ENCODE measurements at regions not wholly inside any gene's neighbourhood (a gene's known extent, or its start where the extent isn't known, plus 50 kb on each side); places are given as distances from the start of the nearest gene placed in this dataset.

DNA sequence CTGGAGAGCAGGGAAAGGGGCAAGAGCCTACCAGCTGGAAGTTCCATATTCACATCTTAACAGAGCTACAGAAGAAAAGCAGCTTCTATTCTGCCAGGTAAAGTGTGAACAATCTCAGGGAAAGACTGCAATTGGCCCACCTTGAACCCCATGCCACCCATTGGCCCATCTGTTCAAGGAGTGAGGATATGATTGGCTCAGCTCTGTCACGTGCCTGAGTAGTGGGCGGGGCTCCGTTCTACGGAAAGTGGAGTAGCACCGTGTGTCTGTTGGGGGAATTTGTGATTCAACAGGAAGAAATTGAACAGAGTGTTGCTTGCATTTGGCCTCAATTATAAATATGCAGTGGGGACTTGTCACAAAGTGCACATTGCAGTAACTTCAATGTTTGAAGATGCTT lies 81.8 kb downstream of the MINAR1 start:
- no peaks in the 10 kb centered on the region for H3K9me3 ChIP-seq (replicated peaks in 1 of 3)
- intact Hi-C loops (cut with DNase I), result no loop called here
- H3K36me3 ChIP-seq (replicated peaks in 1 of 2), result no peaks in the 10 kb centered on the region
- H3K27me3 ChIP-seq, result no peaks in the 10 kb centered on the region
- DNase-seq, result no peak
- H3K27ac ChIP-seq, result no peak overlapping the region
- 91 to 96% (median 94%) methylated on average over 5 of the region's 5 CpGs for WGBS, 4 donors
- no peaks in the 10 kb centered on the region for H3K4me1 ChIP-seq (replicated peaks in 1 of 2)
- TF ChIP-seq, protein P1, sequence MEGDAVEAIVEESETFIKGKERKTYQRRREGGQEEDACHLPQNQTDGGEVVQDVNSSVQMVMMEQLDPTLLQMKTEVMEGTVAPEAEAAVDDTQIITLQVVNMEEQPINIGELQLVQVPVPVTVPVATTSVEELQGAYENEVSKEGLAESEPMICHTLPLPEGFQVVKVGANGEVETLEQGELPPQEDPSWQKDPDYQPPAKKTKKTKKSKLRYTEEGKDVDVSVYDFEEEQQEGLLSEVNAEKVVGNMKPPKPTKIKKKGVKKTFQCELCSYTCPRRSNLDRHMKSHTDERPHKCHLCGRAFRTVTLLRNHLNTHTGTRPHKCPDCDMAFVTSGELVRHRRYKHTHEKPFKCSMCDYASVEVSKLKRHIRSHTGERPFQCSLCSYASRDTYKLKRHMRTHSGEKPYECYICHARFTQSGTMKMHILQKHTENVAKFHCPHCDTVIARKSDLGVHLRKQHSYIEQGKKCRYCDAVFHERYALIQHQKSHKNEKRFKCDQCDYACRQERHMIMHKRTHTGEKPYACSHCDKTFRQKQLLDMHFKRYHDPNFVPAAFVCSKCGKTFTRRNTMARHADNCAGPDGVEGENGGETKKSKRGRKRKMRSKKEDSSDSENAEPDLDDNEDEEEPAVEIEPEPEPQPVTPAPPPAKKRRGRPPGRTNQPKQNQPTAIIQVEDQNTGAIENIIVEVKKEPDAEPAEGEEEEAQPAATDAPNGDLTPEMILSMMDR (IDR thresholded peaks at IDR 0.05), result no peak
- no peak for TF ChIP-seq POLR2A (IDR thresholded peaks at IDR 0.05)
- H3K4me3 ChIP-seq, result no peak overlapping the region

DNA sequence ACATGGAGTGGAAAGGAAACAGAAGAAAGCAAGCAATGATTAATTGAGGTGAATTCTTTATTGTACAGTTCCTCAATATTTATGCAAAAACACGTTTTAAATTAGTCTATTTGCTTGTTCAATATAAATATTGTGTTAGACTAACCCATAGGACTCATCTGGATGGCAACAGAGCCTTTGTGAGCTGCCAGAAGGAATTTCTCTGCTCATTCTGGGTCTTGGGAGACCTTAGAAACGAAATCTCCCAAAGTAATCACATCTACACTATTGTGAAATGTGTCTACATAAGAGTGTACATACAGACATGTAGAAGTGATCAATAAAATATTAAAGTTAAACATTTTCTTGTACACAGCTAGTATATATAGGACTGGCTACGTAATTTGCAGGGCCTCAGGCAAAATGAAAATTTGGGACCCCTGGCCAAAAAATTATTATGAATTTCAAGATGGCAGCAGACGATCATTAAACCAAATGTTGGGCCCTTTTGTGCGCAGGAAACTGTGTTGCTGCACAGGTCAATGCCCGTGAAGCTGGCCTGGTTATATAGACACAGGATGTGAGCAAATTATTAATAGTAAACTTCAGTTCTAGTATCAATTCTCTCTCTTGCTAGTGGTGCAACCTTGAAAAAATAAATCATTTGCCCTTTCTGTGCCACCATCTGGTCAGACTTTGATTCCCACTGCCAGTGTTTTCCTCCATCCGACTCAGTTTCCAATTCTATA lies 83.3 kb downstream of the MINAR1 start:
- Histone ChIP-seq H3K4me1 (replicated peaks in 1 of 2) (no peaks in the 10 kb centered on the region), H3K4me3 (no peak overlapping the region), H3K27ac (no peak overlapping the region), H3K9me3 (replicated peaks in 1 of 3) (no peaks in the 10 kb centered on the region), H3K36me3 (replicated peaks in 1 of 2) (no peaks in the 10 kb centered on the region), H3K27me3 (no peaks in the 10 kb centered on the region)
- TF ChIP-seq, protein P1 (IDR thresholded peaks at IDR 0.05), result no peak
- WGBS, 4 donors, result 74 to 83% (median 81%) methylated on average over 7 of the region's 7 CpGs
- DNase-seq, result no peak
- intact Hi-C loops (cut with DNase I), result no loop called here

DNA sequence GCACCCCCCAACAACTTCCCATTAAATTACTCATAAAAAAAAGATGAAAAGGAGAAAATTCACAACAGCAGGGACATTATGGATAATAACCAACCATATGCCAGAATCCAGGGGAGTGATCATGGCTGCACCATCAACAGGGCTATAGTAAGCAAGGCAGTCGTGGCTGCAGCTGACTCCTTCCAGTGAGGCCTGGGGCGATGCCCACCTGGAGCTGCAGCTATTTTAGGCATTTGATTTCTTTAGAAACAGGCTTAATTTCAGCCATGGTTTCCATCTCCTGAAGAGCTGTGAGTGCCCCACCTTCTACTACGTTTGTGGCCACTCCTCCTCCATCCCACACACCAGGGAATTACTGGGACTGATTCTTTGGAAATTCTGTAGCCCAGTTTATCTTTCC lies 84.0 kb downstream of the MINAR1 start:
- H3K4me1 ChIP-seq (replicated peaks in 1 of 2), result peaks cover 0 to 3% of the 10 kb centered on the region in 2 donors
- no peak overlapping the region for H3K27ac ChIP-seq
- no peaks in the 10 kb centered on the region for H3K9me3 ChIP-seq (replicated peaks in 1 of 3)
- intact Hi-C loops (cut with DNase I), result no loop called here
- no peak for TF ChIP-seq POLR2A (IDR thresholded peaks at IDR 0.05)
- TF ChIP-seq, protein P1 (IDR thresholded peaks at IDR 0.05), result no peak
- no peaks in the 10 kb centered on the region for H3K27me3 ChIP-seq
- H3K36me3 ChIP-seq (replicated peaks in 1 of 2), result no peaks in the 10 kb centered on the region
- no peak overlapping the region for H3K4me3 ChIP-seq
- no peak for DNase-seq
- WGBS, 4 donors, result 65 to 86% (median 72%) methylated on average over 3 of the region's 3 CpGs

DNA sequence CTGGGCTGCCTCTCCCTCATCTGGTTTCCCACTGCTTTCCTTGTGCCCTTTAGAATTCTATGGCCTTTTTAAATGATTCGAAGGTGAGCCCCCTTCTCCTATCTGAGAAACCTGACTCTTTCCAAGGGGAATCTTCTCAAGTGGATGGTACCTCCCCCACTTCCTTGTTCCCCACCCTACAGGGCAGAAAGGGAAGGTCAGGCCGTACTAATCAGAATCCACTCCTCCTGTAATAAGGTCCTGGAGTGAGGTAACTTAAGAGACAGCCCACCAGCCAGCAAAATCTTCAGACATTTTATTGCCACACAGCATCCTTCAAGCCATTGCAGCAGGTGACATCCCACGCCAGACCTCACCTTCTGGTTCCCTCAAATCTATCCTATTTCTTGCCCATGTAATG lies 84.5 kb downstream of the MINAR1 start:
- H3K27me3 ChIP-seq, result no peaks in the 10 kb centered on the region
- TF ChIP-seq, protein P1 (IDR thresholded peaks at IDR 0.05), result no peak
- no peak for TF ChIP-seq POLR2A (IDR thresholded peaks at IDR 0.05)
- H3K27ac ChIP-seq, result no peak overlapping the region
- no peak overlapping the region for H3K4me3 ChIP-seq
- intact Hi-C loops (cut with DNase I), result no loop called here
- H3K9me3 ChIP-seq (replicated peaks in 1 of 3), result no peaks in the 10 kb centered on the region
- H3K4me1 ChIP-seq (replicated peaks in 1 of 2), result peaks cover 0 to 8% of the 10 kb centered on the region in 2 donors
- DNase-seq, result no peak
- no peaks in the 10 kb centered on the region for H3K36me3 ChIP-seq (replicated peaks in 1 of 2)
- 70 to 89% (median 84%) methylated on average over 3 of the region's 3 CpGs for WGBS, 4 donors
